Lower leg skin (tissue), 4 donors: ENCODE measurements at regions not wholly inside any gene's neighbourhood (a gene's known extent, or its start where the extent isn't known, plus 50 kb on each side); places are given as distances from the start of the nearest gene placed in this dataset.

Experiments
- DNase-seq, 2 donors: peaks; one replicate each; pipeline ENCODE4 v3.0.0-alpha.2; 2019; ENCODE audit warnings: low spot score in 2 of 2
- H3K4me3 ChIP-seq: fragments of 200-600 bp; sonication (generic); 2 replicates; pipeline ENCODE4 v1.5.1; 2017; ENCODE audit warnings: mild to moderate bottlenecking, low read depth; ENCODE audit not compliant: poor library complexity, severe bottlenecking
- CTCF ChIP-seq, 3 donors: fragments of 450-650 bp; IDR thresholded peaks; one replicate each; pipeline ENCODE4 v1.5.1; 2016; ENCODE audit warnings: antibody characterized with exemption in 3 of 3, mild to moderate bottlenecking in 3 of 3, moderate library complexity in 2 of 3
- POLR2A ChIP-seq, 2 donors: fragments of 450-650 bp; IDR thresholded peaks; one replicate each; pipeline ENCODE4 v1.6.1; 2016 to 2017; ENCODE audit warnings: antibody characterized with exemption in 2 of 2, mild to moderate bottlenecking in 1 of 2, moderate library complexity in 1 of 2
- WGBS, 2 donors: methylation state at CpG; one replicate each; pipeline ENCODE4 v1.1.5; 2018; 5-methylcytosine and 5-hydroxymethylcytosine counted together
- intact Hi-C: fragments of 100-400 bp; cut with DNase I; formaldehyde crosslinking; loops from one replicate; pipeline ENCODE4 v1.15.0; 2023; ENCODE audit warnings: low total_unique reads

GRCh38 chr20:40826699-40827098, 137.7 kb upstream of the MAFB start:
- H3K4me3 ChIP-seq = no peak overlapping the region
- no peak for TF ChIP-seq CTCF (IDR thresholded peaks at IDR 0.05)
- TF ChIP-seq POLR2A (IDR thresholded peaks at IDR 0.05) = no peak
- intact Hi-C loops = no loop called here
- no peak for DNase-seq

- DNase-seq = no peak
- H3K4me3 ChIP-seq = no peak overlapping the region
- WGBS, 2 donors = 43 to 45% methylated on average over 5 of the region's 5 CpGs
- no peak for TF ChIP-seq POLR2A (IDR thresholded peaks at IDR 0.05)
- no peak for TF ChIP-seq CTCF (IDR thresholded peaks at IDR 0.05)
- intact Hi-C loops = no loop called here
These were observed 146.3 kb upstream of the MAFB start for GRCh38 chr20:40835321-40835720.

- no peak for DNase-seq
- TF ChIP-seq POLR2A (IDR thresholded peaks at IDR 0.05) = no peak
- TF ChIP-seq CTCF (IDR thresholded peaks at IDR 0.05) = no peak
- no peak overlapping the region for H3K4me3 ChIP-seq
- intact Hi-C loops = no loop called here
- WGBS, 2 donors = 69% methylated on average over 3 of the region's 3 CpGs
These were observed 149.5 kb upstream of the MAFB start for GRCh38 chr20:40838509-40838908.

- DNase-seq = no peak
- no peak overlapping the region for H3K4me3 ChIP-seq
- TF ChIP-seq POLR2A (IDR thresholded peaks at IDR 0.05) = no peak
- no peak for TF ChIP-seq CTCF (IDR thresholded peaks at IDR 0.05)
- intact Hi-C loops = no loop called here
- 23 to 30% methylated on average over 1 of the region's 1 CpG for whole genome bisulfite sequencing, 2 donors
These were observed 154.2 kb upstream of the MAFB start for GRCh38 chr20:40843251-40843650.

- 90 to 91% methylated on average over 7 of the region's 7 CpGs for WGBS, 2 donors
- H3K4me3 ChIP-seq = no peak overlapping the region
- intact Hi-C loops = no loop called here
- no peak for TF ChIP-seq CTCF (IDR thresholded peaks at IDR 0.05)
- TF ChIP-seq POLR2A (IDR thresholded peaks at IDR 0.05) = no peak
- no peak for DNase-seq
These were observed 155.3 kb upstream of the MAFB start for GRCh38 chr20:40844332-40844731.

- intact Hi-C loops = no loop called here
- H3K4me3 ChIP-seq = no peak overlapping the region
- TF ChIP-seq CTCF (IDR thresholded peaks at IDR 0.05) (no peak), POLR2A (IDR thresholded peaks at IDR 0.05) (no peak)
- DNase-seq = no peak
- 35 to 63% methylated on average over 11 of the region's 11 CpGs for WGBS, 2 donors
These were observed 159.1 kb upstream of the MAFB start for GRCh38 chr20:40848096-40848495.
